ENCODE measurements at regions not wholly inside any gene's neighbourhood (a gene's known extent, or its start where the extent isn't known, plus 50 kb on each side); places are given as distances from the start of the nearest gene placed in this dataset.

GRCh38 chr16:51818342-51818944, 667.4 kb upstream of the SALL1 start:
- DNase-seq (no peak), ATAC-seq (ENCODE audit: low read depth) (no peak)
- Mint-ChIP-seq H3K27me3 (no peaks in the 10 kb centered on the region), H3K4me3 (no peak overlapping the region), H3K9me3 (no peaks in the 10 kb centered on the region), H3K4me1 (no peaks in the 10 kb centered on the region), H3K27ac (no peak overlapping the region), H3K36me3 (no peaks in the 10 kb centered on the region)
- POLR2A ChIA-PET = no interaction called here

- POLR2A ChIA-PET = no interaction called here
- no peak overlapping the region for H3K4me3 Mint-ChIP-seq
- no peak for ATAC-seq (ENCODE audit: low read depth)
- H3K27ac Mint-ChIP-seq = no peak overlapping the region
- H3K27me3 Mint-ChIP-seq = no peaks in the 10 kb centered on the region
- no peaks in the 10 kb centered on the region for H3K4me1 Mint-ChIP-seq
- DNase-seq = no peak
- no peaks in the 10 kb centered on the region for H3K36me3 Mint-ChIP-seq
- no peaks in the 10 kb centered on the region for H3K9me3 Mint-ChIP-seq
Measured at GRCh38 chr16:51816929-51817328, 665.9 kb upstream of the SALL1 start.

- Mint-ChIP-seq H3K36me3 (no peaks in the 10 kb centered on the region), H3K27me3 (no peaks in the 10 kb centered on the region), H3K4me3 (no peak overlapping the region), H3K4me1 (no peaks in the 10 kb centered on the region), H3K27ac (no peak overlapping the region), H3K9me3 (no peaks in the 10 kb centered on the region)
- POLR2A ChIA-PET = no interaction called here
- ATAC-seq (ENCODE audit: low read depth) = no peak
- no peak for DNase-seq
Measured at GRCh38 chr16:51815523-51815922, 664.5 kb upstream of the SALL1 start.

- no peaks in the 10 kb centered on the region for H3K4me1 Mint-ChIP-seq
- no peak overlapping the region for H3K27ac Mint-ChIP-seq
- POLR2A ChIA-PET = no interaction called here
- no peaks in the 10 kb centered on the region for H3K36me3 Mint-ChIP-seq
- no peaks in the 10 kb centered on the region for H3K9me3 Mint-ChIP-seq
- DNase-seq (no peak), ATAC-seq (ENCODE audit: low read depth) (no peak)
- H3K27me3 Mint-ChIP-seq = no peaks in the 10 kb centered on the region
- H3K4me3 Mint-ChIP-seq = no peak overlapping the region
Measured at GRCh38 chr16:51814617-51815016, 663.5 kb upstream of the SALL1 start.

GRCh38 chr16:51813609-51814008, 662.5 kb upstream of the SALL1 start:
- no peak overlapping the region for H3K4me3 Mint-ChIP-seq
- no peak for DNase-seq
- no peaks in the 10 kb centered on the region for H3K27me3 Mint-ChIP-seq
- no peaks in the 10 kb centered on the region for H3K36me3 Mint-ChIP-seq
- no peak overlapping the region for H3K27ac Mint-ChIP-seq
- peaks cover 1% of the 10 kb centered on the region for H3K9me3 Mint-ChIP-seq
- no peak for ATAC-seq (ENCODE audit: low read depth)
- no peaks in the 10 kb centered on the region for H3K4me1 Mint-ChIP-seq
- POLR2A ChIA-PET = no interaction called here

- ATAC-seq (ENCODE audit: low read depth) (no peak), DNase-seq (no peak)
- peaks cover 1% of the 10 kb centered on the region for H3K9me3 Mint-ChIP-seq
- POLR2A ChIA-PET = no interaction called here
- no peaks in the 10 kb centered on the region for H3K27me3 Mint-ChIP-seq
- no peak overlapping the region for H3K27ac Mint-ChIP-seq
- no peaks in the 10 kb centered on the region for H3K4me1 Mint-ChIP-seq
- no peak overlapping the region for H3K4me3 Mint-ChIP-seq
- H3K36me3 Mint-ChIP-seq = no peaks in the 10 kb centered on the region
Measured at GRCh38 chr16:51812945-51813344, 661.9 kb upstream of the SALL1 start.

- ATAC-seq (ENCODE audit: low read depth) (no peak), DNase-seq (no peak)
- no peak overlapping the region for H3K4me3 Mint-ChIP-seq
- H3K9me3 Mint-ChIP-seq = peaks cover 1% of the 10 kb centered on the region
- no peaks in the 10 kb centered on the region for H3K36me3 Mint-ChIP-seq
- no peaks in the 10 kb centered on the region for H3K27me3 Mint-ChIP-seq
- H3K27ac Mint-ChIP-seq = no peak overlapping the region
- POLR2A ChIA-PET = no interaction called here
- H3K4me1 Mint-ChIP-seq = no peaks in the 10 kb centered on the region
Measured at GRCh38 chr16:51807551-51807950, 656.5 kb upstream of the SALL1 start.

- no peaks in the 10 kb centered on the region for H3K27me3 Mint-ChIP-seq
- POLR2A ChIA-PET = no interaction called here
Measured at GRCh38 chr16:51801635-51802034, 650.6 kb upstream of the SALL1 start.

GRCh38 chr16:51797669-51798259, 646.7 kb upstream of the SALL1 start:
- Mint-ChIP-seq H3K27me3 (no peaks in the 10 kb centered on the region), H3K36me3 (no peaks in the 10 kb centered on the region), H3K4me3 (no peak overlapping the region), H3K27ac (no peak overlapping the region), H3K4me1 (no peaks in the 10 kb centered on the region), H3K9me3 (peaks cover 9% of the 10 kb centered on the region)
- POLR2A ChIA-PET = no interaction called here
- ATAC-seq (ENCODE audit: low read depth) = no peak
- no peak for DNase-seq

More at GRCh38 chr16:51801635-51802034, 650.6 kb upstream of the SALL1 start:
- no peak overlapping the region for H3K4me3 Mint-ChIP-seq
- peaks cover 3% of the 10 kb centered on the region for H3K9me3 Mint-ChIP-seq
- ATAC-seq (ENCODE audit: low read depth) = no peak
- H3K27ac Mint-ChIP-seq = no peak overlapping the region
- no peaks in the 10 kb centered on the region for H3K36me3 Mint-ChIP-seq
- DNase-seq = no peak
- H3K4me1 Mint-ChIP-seq = no peaks in the 10 kb centered on the region

GRCh38 chr16:51779240-51779639, 628.2 kb upstream of the SALL1 start:
- Mint-ChIP-seq H3K36me3 (no peaks in the 10 kb centered on the region), H3K4me3 (no peak overlapping the region), H3K9me3 (peaks cover 2% of the 10 kb centered on the region), H3K4me1 (no peaks in the 10 kb centered on the region), H3K27ac (no peak overlapping the region), H3K27me3 (no peaks in the 10 kb centered on the region)
- DNase-seq (no peak), ATAC-seq (ENCODE audit: low read depth) (no peak)
- POLR2A ChIA-PET = no interaction called here

- no peak overlapping the region for H3K4me3 Mint-ChIP-seq
- POLR2A ChIA-PET = no interaction called here
- H3K9me3 Mint-ChIP-seq = peaks cover 4% of the 10 kb centered on the region
Measured at GRCh38 chr16:51773071-51773890, 622.2 kb upstream of the SALL1 start.

GRCh38 chr16:51766739-51767138, 615.7 kb upstream of the SALL1 start:
- POLR2A ChIA-PET = no interaction called here
- ATAC-seq (ENCODE audit: low read depth) = no peak
- Mint-ChIP-seq H3K27ac (no peak overlapping the region), H3K9me3 (peaks cover 6% of the 10 kb centered on the region), H3K36me3 (no peaks in the 10 kb centered on the region), H3K27me3 (peaks cover 4% of the 10 kb centered on the region), H3K4me3 (no peak overlapping the region), H3K4me1 (peaks cover 4% of the 10 kb centered on the region)
- no peak for DNase-seq

More at GRCh38 chr16:51773071-51773890, 622.2 kb upstream of the SALL1 start:
- DNase-seq (no peak), ATAC-seq (ENCODE audit: low read depth) (no peak)
- Mint-ChIP-seq H3K27me3 (no peaks in the 10 kb centered on the region), H3K27ac (no peak overlapping the region), H3K36me3 (no peaks in the 10 kb centered on the region), H3K4me1 (peaks cover 3% of the 10 kb centered on the region)

- ATAC-seq (ENCODE audit: low read depth) = no peak
- POLR2A ChIA-PET = no interaction called here
- peaks cover 2% of the 10 kb centered on the region for H3K9me3 Mint-ChIP-seq
Measured at GRCh38 chr16:51763072-51763661, 612.1 kb upstream of the SALL1 start.

More at GRCh38 chr16:51763072-51763661, 612.1 kb upstream of the SALL1 start:
- Mint-ChIP-seq H3K27ac (no peak overlapping the region), H3K4me3 (no peak overlapping the region), H3K36me3 (no peaks in the 10 kb centered on the region), H3K4me1 (peaks cover 1% of the 10 kb centered on the region), H3K27me3 (peaks cover 7% of the 10 kb centered on the region)
- DNase-seq = no peak
